AG09309 (cell line): ENCODE measurements at regions not wholly inside any gene's neighbourhood (a gene's known extent, or its start where the extent isn't known, plus 50 kb on each side); places are given as distances from the start of the nearest gene placed in this dataset.

Experiments used
- DNase-seq: peaks from one replicate; pipeline ENCODE4 v3.0.0-alpha.2; 2010; ENCODE audit warnings: low read depth
- H3K4me3 ChIP-seq: 2 replicates; pipeline ENCODE4 v1.5.1; 2011; ENCODE audit warnings: mild to moderate bottlenecking, low read depth, low read length, moderate library complexity; ENCODE audit not compliant: control insufficient read depth
- TF ChIP-seq, protein P1 (sequence below): IDR thresholded peaks from 2 replicates; pipeline ENCODE4 v1.5.1; 2011; ENCODE audit warnings: mild to moderate bottlenecking, low read depth, low read length, inconsistent platforms; ENCODE audit not compliant: insufficient read depth, control insufficient read depth; ENCODE audit errors: missing control alignments

DNA sequence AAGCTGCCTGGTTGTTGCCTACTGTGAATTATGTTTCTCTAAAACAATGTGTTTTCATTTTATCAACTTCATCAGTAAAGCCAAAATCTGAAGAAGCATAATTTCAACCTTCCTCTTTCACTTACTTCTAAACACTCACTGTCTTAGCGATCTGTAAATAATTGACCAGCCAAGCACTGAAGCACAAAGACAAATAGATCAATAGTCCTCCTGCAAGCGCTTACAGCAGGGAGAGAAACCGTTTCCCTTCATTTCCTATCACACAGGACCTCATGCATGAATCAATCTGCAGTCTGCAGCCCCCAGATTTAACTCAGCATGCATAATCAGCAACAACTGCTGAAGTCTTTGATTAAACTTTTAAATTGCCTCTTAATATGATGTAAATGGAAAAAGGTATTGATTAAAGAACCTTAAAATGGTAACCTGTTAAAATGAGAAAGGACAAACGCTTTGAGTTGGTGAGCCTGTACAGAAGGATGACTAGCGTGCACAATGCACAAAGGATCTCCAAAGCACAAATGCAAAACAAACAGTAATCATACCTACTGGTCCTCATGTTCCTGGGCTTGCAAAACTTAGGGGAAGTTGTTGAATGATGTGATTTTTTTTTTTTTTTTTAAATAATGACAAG, 370.2 kb upstream of the ZNF385D start:
- no peak for DNase-seq
- no peak overlapping the region for H3K4me3 ChIP-seq
- TF ChIP-seq, protein P1, sequence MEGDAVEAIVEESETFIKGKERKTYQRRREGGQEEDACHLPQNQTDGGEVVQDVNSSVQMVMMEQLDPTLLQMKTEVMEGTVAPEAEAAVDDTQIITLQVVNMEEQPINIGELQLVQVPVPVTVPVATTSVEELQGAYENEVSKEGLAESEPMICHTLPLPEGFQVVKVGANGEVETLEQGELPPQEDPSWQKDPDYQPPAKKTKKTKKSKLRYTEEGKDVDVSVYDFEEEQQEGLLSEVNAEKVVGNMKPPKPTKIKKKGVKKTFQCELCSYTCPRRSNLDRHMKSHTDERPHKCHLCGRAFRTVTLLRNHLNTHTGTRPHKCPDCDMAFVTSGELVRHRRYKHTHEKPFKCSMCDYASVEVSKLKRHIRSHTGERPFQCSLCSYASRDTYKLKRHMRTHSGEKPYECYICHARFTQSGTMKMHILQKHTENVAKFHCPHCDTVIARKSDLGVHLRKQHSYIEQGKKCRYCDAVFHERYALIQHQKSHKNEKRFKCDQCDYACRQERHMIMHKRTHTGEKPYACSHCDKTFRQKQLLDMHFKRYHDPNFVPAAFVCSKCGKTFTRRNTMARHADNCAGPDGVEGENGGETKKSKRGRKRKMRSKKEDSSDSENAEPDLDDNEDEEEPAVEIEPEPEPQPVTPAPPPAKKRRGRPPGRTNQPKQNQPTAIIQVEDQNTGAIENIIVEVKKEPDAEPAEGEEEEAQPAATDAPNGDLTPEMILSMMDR, result no peak

DNA sequence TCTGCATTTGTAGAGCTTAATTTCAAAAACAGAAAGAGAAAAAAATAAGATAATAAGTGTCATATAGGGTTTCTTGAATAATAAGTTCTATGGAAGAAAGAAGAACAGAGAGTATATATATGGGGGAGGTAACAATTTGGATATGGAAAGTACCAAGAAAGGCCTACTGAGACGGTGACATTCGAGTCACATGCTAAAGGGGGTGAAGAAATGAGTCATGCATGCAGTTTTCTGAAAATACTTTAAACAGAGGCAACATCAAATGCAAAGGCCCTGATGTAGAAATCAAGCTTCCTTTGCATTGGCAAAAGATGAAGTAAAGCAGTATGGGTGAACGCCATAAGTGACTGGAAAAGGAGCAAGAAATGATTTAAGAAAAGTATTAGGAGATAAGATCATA, 371.6 kb upstream of the ZNF385D start:
- no peak overlapping the region for H3K4me3 ChIP-seq
- TF ChIP-seq, protein P1, result no peak
- DNase-seq, result no peak

DNA sequence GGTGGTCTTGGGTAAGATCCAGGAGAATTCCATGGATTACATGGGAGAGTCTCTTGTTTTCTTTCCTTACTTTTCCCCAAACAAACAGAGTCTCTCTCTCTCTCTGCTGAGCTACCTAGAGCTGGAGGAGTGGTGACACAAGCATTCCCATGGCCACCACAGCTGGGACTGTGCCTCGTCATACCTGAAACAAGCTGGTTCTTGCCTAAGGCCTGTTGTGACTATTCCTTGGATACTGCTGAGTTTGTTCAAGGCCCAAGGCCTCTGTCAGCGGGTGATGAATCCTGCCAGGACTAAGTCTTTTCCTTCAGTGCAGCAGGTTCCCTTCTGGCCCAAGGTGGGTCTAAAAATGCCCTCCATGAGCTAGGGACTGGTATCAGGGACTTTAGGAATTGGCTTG, 378.1 kb upstream of the ZNF385D start:
- TF ChIP-seq, protein P1, result no peak

DNA sequence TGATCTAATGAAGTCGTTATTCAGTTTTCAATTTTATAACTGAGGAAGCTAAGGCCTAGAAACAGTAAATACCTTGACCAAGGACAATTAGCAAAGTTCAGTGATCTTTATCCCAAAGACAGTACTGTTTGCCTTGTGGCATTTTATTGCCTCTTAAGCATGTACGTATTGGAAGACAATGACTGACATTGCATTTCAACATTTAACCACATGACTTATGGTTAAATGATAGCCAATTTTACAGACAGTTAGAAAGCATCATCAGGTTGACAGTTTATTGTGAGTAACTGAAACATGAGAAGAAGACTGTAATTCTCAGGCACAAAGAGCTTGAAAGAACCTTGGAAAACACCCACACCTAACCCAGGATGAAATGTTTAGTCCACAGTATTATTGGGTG, 390.8 kb upstream of the ZNF385D start:
- no peak for DNase-seq
- no peak overlapping the region for H3K4me3 ChIP-seq
- TF ChIP-seq, protein P1, result no peak

More for the DNA sequence above, 378.1 kb upstream of the ZNF385D start:
- no peak for DNase-seq
- no peak overlapping the region for H3K4me3 ChIP-seq

DNA sequence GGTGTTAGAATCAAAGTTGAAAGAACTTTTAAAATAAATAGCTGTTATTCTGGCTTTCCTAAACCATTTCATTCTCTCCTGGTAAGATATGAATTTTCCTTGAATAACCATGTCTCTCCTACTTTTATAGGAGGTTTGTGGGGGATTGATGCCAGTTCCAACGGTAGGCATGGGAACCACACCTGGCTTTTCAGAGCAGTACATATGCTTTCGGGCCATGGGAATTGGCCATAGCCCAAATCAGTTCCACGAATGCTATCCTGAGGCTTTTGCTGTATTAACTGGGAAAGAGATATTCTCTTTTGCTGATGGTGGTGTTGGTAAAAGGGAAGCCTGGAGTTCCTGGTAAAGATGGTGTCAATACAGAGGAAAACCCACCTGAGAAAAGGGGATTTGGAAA, 396.2 kb upstream of the ZNF385D start:
- TF ChIP-seq, protein P1, result no peak
- no peak for DNase-seq
- H3K4me3 ChIP-seq, result no peak overlapping the region

DNA sequence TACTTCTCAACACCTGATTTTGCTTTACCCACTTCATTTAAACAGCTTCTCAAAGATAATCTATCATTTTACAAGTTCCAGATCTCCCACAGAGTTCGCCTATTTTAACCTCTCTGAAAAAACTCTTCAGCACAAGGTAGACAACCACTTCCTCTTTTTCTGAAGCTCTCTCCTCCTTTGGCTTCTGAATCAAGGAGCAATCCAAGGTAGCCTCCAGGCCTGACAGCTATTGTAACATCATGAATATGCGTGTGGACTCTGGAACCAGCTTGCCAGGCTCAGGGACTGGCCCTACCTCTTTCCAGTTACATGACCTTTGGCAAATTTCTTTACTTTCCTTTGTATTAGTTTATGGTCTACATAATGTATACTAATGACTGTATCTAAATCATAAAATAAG, 405.9 kb upstream of the ZNF385D start:
- H3K4me3 ChIP-seq, result no peak overlapping the region
- DNase-seq, result no peak
- TF ChIP-seq, protein P1, result no peak
